A549 (cell line): ENCODE measurements at regions not wholly inside any gene's neighbourhood (a gene's known extent, or its start where the extent isn't known, plus 50 kb on each side); places are given as distances from the start of the nearest gene placed in this dataset.

ENCODE experiments used
- ATAC-seq, 2 experiments: fragments of 200-7000 bp in 1 of 2; fragments of >200 bp in 1 of 2; cut with Nextera tagmentation in 1 of 2; cut with Tn5 transposase in 1 of 2; 3 replicates each; pipeline versions ENCODE4 v1.8.0 to v1.9.1; 2018 to 2020; ENCODE audit warnings: mild to moderate bottlenecking in 1 of 2, moderate library complexity in 1 of 2
- CTCF ChIA-PET: fragments of 300-600 bp; sonication (Branson Sonifier 250); formaldehyde crosslinking; extraction: SDS; loops from one replicate; lab custom pipeline; 2021; ENCODE audit warnings: antibody characterized with exemption, inconsistent platforms; lab: Yijun Ruan, JAX
- POLR2A ChIA-PET: fragments of 350-600 bp; formaldehyde crosslinking; extraction: SDS; loops from one replicate; lab custom pipeline; 2021; ENCODE audit warnings: antibody characterized with exemption, inconsistent platforms; lab: Yijun Ruan, JAX
- DNase-seq, 2 experiments: peaks; one replicate each; pipeline versions ENCODE4 v3.0.0 to v3.0.0-alpha.2; 2011 to 2016; ENCODE audit warnings: low read depth in 1 of 2, low spot score in 1 of 2
- FAIRE-seq: peaks from 2 replicates; lab custom pipeline; 2011; peaks lifted over from hg19 to GRCh38; lab: Jason Lieb, UNC
- H3K27ac ChIP-seq, 2 experiments: fragments of >200 bp; sonication (Bioruptor Twin); formaldehyde crosslinking; 3 replicates each; pipeline ENCODE4 v1.5.1; 2016 to 2017
- H3K4me1 ChIP-seq: fragments of >200 bp; sonication (Bioruptor Twin); formaldehyde crosslinking; 3 replicates; pipeline ENCODE4 v1.6.1; 2016
- H3K4me2 ChIP-seq: fragments of >200 bp; sonication (Bioruptor Twin); formaldehyde crosslinking; 3 replicates; pipeline ENCODE4 v1.6.1; 2016
- H3K4me3 ChIP-seq: fragments of >200 bp; sonication (Bioruptor Twin); formaldehyde crosslinking; 3 replicates; pipeline ENCODE4 v1.5.1; 2016
- H3K9me3 ChIP-seq: fragments of >200 bp; sonication (Bioruptor Twin); formaldehyde crosslinking; 3 replicates; pipeline ENCODE4 v1.6.1; 2016
- ATOH8 ChIP-seq: fragments of 250-450 bp; sonication (Bioruptor Pico); IDR thresholded peaks from 2 replicates; pipeline ENCODE4 v1.5.0; 2020; ENCODE audit warnings: low read depth, mild to moderate bottlenecking, moderate library complexity
- BCL3 ChIP-seq: fragments of >200 bp; sonication (Bioruptor Twin); formaldehyde crosslinking; IDR thresholded peaks from 3 replicates; pipeline ENCODE4 v1.6.1; 2016
- CBX2 ChIP-seq: fragments of 200-600 bp; sonication (generic); IDR thresholded peaks from 2 replicates; pipeline ENCODE4 v1.6.1; 2016; ENCODE audit warnings: low read depth, mild to moderate bottlenecking, borderline replicate concordance
- CBX8 ChIP-seq: fragments of 200-600 bp; sonication (generic); IDR thresholded peaks from 2 replicates; pipeline ENCODE4 v1.6.1; 2016
- CEBPB ChIP-seq, 2 experiments: fragments of >200 bp in 1 of 2; sonication (Bioruptor Twin) in 1 of 2; formaldehyde crosslinking in 1 of 2; IDR thresholded peaks; 2 replicates each; pipeline ENCODE4 v1.6.1; 2012 to 2016
- CHD4 ChIP-seq: fragments of 200-600 bp; sonication (generic); IDR thresholded peaks from 2 replicates; pipeline ENCODE4 v1.6.1; 2016; ENCODE audit warnings: antibody characterized with exemption, mild to moderate bottlenecking, borderline replicate concordance
- EHF ChIP-seq: fragments of 250-450 bp; sonication (Bioruptor Pico); IDR thresholded peaks from 2 replicates; pipeline ENCODE4 v1.5.0; 2020; ENCODE audit warnings: mild to moderate bottlenecking
- EHMT2 ChIP-seq: fragments of 200-600 bp; sonication (generic); IDR thresholded peaks from 2 replicates; pipeline ENCODE4 v1.6.1; 2016; ENCODE audit warnings: antibody characterized with exemption, low read depth, mild to moderate bottlenecking, moderate library complexity
- ELK1 ChIP-seq: fragments of 150-350 bp; IDR thresholded peaks from 2 replicates; pipeline ENCODE4 v1.6.1; 2014; ENCODE audit warnings: low read depth, mild to moderate bottlenecking, low read length
- FOSL2 ChIP-seq, 2 experiments: fragments of 450-650 bp in 1 of 2; fragments of >200 bp in 1 of 2; sonication (Bioruptor Twin) in 1 of 2; formaldehyde crosslinking; IDR thresholded peaks; 2 replicates each; pipeline versions ENCODE4 v1.5.0 to v1.6.1; 2016 to 2020; ENCODE audit warnings: mild to moderate bottlenecking in 1 of 2, moderate library complexity in 1 of 2
- GATA3 ChIP-seq: IDR thresholded peaks from 2 replicates; pipeline ENCODE4 v1.6.1; 2012; ENCODE audit warnings: borderline replicate concordance
- HDAC2 ChIP-seq: fragments of 200-600 bp; sonication (generic); IDR thresholded peaks from 2 replicates; pipeline ENCODE4 v1.6.1; 2016
- HES2 ChIP-seq: fragments of >200 bp; sonication (Bioruptor Twin); formaldehyde crosslinking; IDR thresholded peaks from 2 replicates; pipeline ENCODE4 v1.6.1; 2016
- HEYL ChIP-seq: fragments of 250-450 bp; sonication (Bioruptor Pico); IDR thresholded peaks from 2 replicates; pipeline ENCODE4 v1.8.0; 2021; ENCODE audit warnings: mild to moderate bottlenecking, moderate library complexity
- HOXB5 ChIP-seq: fragments of 250-450 bp; sonication (Bioruptor Pico); IDR thresholded peaks from 2 replicates; pipeline ENCODE4 v1.5.0; 2020; ENCODE audit warnings: mild to moderate bottlenecking, moderate library complexity
- JUNB ChIP-seq: fragments of >200 bp; sonication (Bioruptor Twin); formaldehyde crosslinking; IDR thresholded peaks from 2 replicates; pipeline ENCODE4 v1.6.1; 2016
- KDM1A ChIP-seq: fragments of 200-600 bp; sonication (generic); IDR thresholded peaks from 2 replicates; pipeline ENCODE4 v1.6.1; 2016; ENCODE audit warnings: low read depth, mild to moderate bottlenecking
- KDM5A ChIP-seq: fragments of 200-600 bp; sonication (generic); IDR thresholded peaks from 2 replicates; pipeline ENCODE4 v1.6.1; 2016; ENCODE audit warnings: antibody characterized with exemption, mild to moderate bottlenecking
- MAFK ChIP-seq: fragments of 450-650 bp; IDR thresholded peaks from 2 replicates; pipeline ENCODE4 v1.6.1; 2014; ENCODE audit not compliant: partially characterized antibody
- MAZ ChIP-seq: fragments of 150-350 bp; IDR thresholded peaks from 2 replicates; pipeline ENCODE4 v1.6.1; 2014; ENCODE audit warnings: antibody characterized with exemption, low read depth, low read length, borderline replicate concordance
- MYC ChIP-seq: IDR thresholded peaks from 2 replicates; pipeline ENCODE4 v1.6.1; 2012; ENCODE audit warnings: mild to moderate bottlenecking, inconsistent platforms, low read length, improper control_type of control experiment, borderline replicate concordance
- NFE2L2 ChIP-seq: fragments of 150-350 bp; conservative IDR thresholded peaks from 2 replicates; pipeline ENCODE4 v1.6.1; 2014; ENCODE audit warnings: low read length
- NPAS2 ChIP-seq: fragments of 250-450 bp; sonication (Bioruptor Pico); IDR thresholded peaks from 2 replicates; pipeline ENCODE4 v1.8.0; 2022; ENCODE audit warnings: mild to moderate bottlenecking, moderate library complexity, borderline replicate concordance
- RAD21 ChIP-seq, 2 experiments: fragments of >200 bp in 1 of 2; sonication (Bioruptor Twin) in 1 of 2; formaldehyde crosslinking in 1 of 2; IDR thresholded peaks in 1 of 2; conservative IDR thresholded peaks in 1 of 2; 2 replicates in 1 of 2; 3 replicates in 1 of 2; pipeline ENCODE4 v1.6.1; 2012 to 2018; ENCODE audit warnings: inconsistent platforms in 1 of 2
- REST ChIP-seq: fragments of 200-600 bp; sonication (generic); IDR thresholded peaks from 2 replicates; pipeline ENCODE4 v1.6.1; 2016; ENCODE audit warnings: antibody characterized with exemption, mild to moderate bottlenecking, moderate library complexity
- RFX5 ChIP-seq: fragments of 450-650 bp; IDR thresholded peaks from 2 replicates; pipeline ENCODE4 v1.7.1; 2014; ENCODE audit warnings: antibody characterized with exemption, mild to moderate bottlenecking, moderate library complexity
- SMC3 ChIP-seq: fragments of >200 bp; sonication (Bioruptor Twin); formaldehyde crosslinking; IDR thresholded peaks from 3 replicates; pipeline ENCODE4 v1.6.1; 2018; ENCODE audit warnings: inconsistent platforms
- ZC3H11A ChIP-seq: fragments of 450-650 bp; IDR thresholded peaks from 2 replicates; pipeline ENCODE4 v1.6.1; 2014; ENCODE audit warnings: antibody characterized with exemption, mild to moderate bottlenecking
- ZSCAN20 ChIP-seq: fragments of 250-450 bp; sonication (Bioruptor Pico); IDR thresholded peaks from 2 replicates; pipeline ENCODE4 v1.8.0; 2022; ENCODE audit warnings: mild to moderate bottlenecking, moderate library complexity
- WGBS: methylation state at CpG from one replicate; pipeline ENCODE4 v1.1.6; 2017; ENCODE audit errors: missing lambda C conversion rate; 5-methylcytosine and 5-hydroxymethylcytosine counted together

GRCh38 chr3:174424656-174425055, 434.5 kb upstream of the NAALADL2 start:
- DNase-seq (no peak), FAIRE-seq (no peak), ATAC-seq (no peak)
- ChIA-PET POLR2A (no interaction called here), CTCF (no interaction called here)
- Histone ChIP-seq H3K4me1 (no peaks in the 10 kb centered on the region), H3K27ac (no peak overlapping the region), H3K4me2 (no peak overlapping the region), H3K9me3 (no peaks in the 10 kb centered on the region), H3K4me3 (no peak overlapping the region)
- TF ChIP-seq KDM1A (no peak), ZC3H11A (no peak), RAD21 (conservative IDR thresholded peaks at IDR 0.05 in 1 of 2, IDR thresholded peaks at IDR 0.05 in 1 of 2) (no peak), CEBPB (IDR thresholded peaks at IDR 0.05) (no peak), HES2 (no peak), HOXB5 (no peak), MYC (no peak), ELK1 (no peak), MAZ (no peak), ZSCAN20 (CRISPR knock-in tag) (no peak), NPAS2 (no peak), KDM5A (no peak), SMC3 (no peak), CBX8 (no peak)
- WGBS: 64% methylated on average over 1 of the region's 1 CpG

GRCh38 chr3:174425422-174425821, 433.7 kb upstream of the NAALADL2 start:
- ATAC-seq (no peak), FAIRE-seq (no peak), DNase-seq (no peak)
- Histone ChIP-seq H3K4me1 (no peaks in the 10 kb centered on the region), H3K27ac (no peak overlapping the region), H3K9me3 (no peaks in the 10 kb centered on the region), H3K4me3 (no peak overlapping the region), H3K4me2 (no peak overlapping the region)
- 82% methylated on average over 3 of the region's 3 CpGs for WGBS
- ChIA-PET POLR2A (no interaction called here), CTCF (no interaction called here)
- TF ChIP-seq BCL3: no peak
- no peak for TF ChIP-seq HDAC2
- TF ChIP-seq NFE2L2: no peak
- no peak for TF ChIP-seq ELK1
- TF ChIP-seq MAFK: no peak
- TF ChIP-seq ATOH8 (CRISPR knock-in tag): no peak
- no peak for TF ChIP-seq CBX2
- no peak for TF ChIP-seq HES2
- TF ChIP-seq RFX5: no peak
- no peak for TF ChIP-seq CHD4
- TF ChIP-seq JUNB: no peak
- no peak for TF ChIP-seq EHMT2
- no peak for TF ChIP-seq CEBPB (IDR thresholded peaks at IDR 0.05)
- no peak for TF ChIP-seq HEYL (CRISPR knock-in tag)
- no peak for TF ChIP-seq REST
- TF ChIP-seq GATA3: no peak
- TF ChIP-seq FOSL2 (IDR thresholded peaks at IDR 0.05): no peak
- TF ChIP-seq FOSL2 (CRISPR knock-in tag; IDR thresholded peaks at IDR 0.05): no peak
- TF ChIP-seq EHF (CRISPR knock-in tag): no peak
- no peak for TF ChIP-seq NPAS2
- TF ChIP-seq KDM1A: no peak
